DOHH2 (cell line): ENCODE measurements at regions not wholly inside any gene's neighbourhood (a gene's known extent, or its start where the extent isn't known, plus 50 kb on each side); places are given as distances from the start of the nearest gene placed in this dataset.

Experiments
- EZH2phosphoT487 ChIP-seq: fragments of 200-600 bp; sonication (generic); IDR thresholded peaks from 2 replicates; pipeline ENCODE4 v1.6.1; 2017; ENCODE audit warnings: borderline replicate concordance, mild to moderate bottlenecking, antibody characterized with exemption, low read length, moderate library complexity, mixed read lengths
- TF ChIP-seq, protein P1 (sequence below): fragments of 200-600 bp; sonication (generic); IDR thresholded peaks from one replicate; pipeline ENCODE4 v1.5.1; 2014; ENCODE audit warnings: antibody characterized with exemption, mild to moderate bottlenecking, low read depth, low read length; ENCODE audit not compliant: poor library complexity, severe bottlenecking

DNA sequence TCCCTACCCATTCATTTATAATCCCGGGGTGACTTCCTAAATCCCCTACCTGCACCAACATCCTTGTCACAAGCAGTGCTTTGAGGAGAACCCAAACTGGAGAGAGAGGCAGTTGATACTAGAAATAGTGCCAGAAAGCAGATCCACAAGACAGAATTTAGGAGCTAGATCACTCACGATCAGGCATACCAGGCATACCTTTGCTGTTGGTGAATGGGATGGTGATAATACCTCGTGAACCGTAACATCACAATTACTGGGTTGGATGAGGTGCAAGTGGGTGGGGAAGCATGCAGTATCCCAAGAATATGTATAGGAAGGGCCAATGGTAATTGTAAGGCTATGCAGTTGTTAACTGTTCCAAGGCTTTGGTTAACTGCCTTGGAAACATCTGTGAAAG, 129.3 kb downstream of the TMA16 start:
- TF ChIP-seq, protein P1, sequence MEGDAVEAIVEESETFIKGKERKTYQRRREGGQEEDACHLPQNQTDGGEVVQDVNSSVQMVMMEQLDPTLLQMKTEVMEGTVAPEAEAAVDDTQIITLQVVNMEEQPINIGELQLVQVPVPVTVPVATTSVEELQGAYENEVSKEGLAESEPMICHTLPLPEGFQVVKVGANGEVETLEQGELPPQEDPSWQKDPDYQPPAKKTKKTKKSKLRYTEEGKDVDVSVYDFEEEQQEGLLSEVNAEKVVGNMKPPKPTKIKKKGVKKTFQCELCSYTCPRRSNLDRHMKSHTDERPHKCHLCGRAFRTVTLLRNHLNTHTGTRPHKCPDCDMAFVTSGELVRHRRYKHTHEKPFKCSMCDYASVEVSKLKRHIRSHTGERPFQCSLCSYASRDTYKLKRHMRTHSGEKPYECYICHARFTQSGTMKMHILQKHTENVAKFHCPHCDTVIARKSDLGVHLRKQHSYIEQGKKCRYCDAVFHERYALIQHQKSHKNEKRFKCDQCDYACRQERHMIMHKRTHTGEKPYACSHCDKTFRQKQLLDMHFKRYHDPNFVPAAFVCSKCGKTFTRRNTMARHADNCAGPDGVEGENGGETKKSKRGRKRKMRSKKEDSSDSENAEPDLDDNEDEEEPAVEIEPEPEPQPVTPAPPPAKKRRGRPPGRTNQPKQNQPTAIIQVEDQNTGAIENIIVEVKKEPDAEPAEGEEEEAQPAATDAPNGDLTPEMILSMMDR: no peak
- TF ChIP-seq EZH2phosphoT487: no peak
